ENCODE measurements at regions not wholly inside any gene's neighbourhood (a gene's known extent, or its start where the extent isn't known, plus 50 kb on each side); places are given as distances from the start of the nearest gene placed in this dataset.

GRCh38 chr6:155964544-155964943 is 508.9 kb upstream of the NOX3 start:
- in situ Hi-C loops (cut with HindIII; ENCODE audit: low pct_unique_long_range_greater_than_20kb, low sequenced_read_pairs) = no loop called here
- no peak for TF ChIP-seq JUND (IDR thresholded peaks at IDR 0.05; ENCODE audit: low read depth)
- DNase-seq (ENCODE audit: low read depth in 1 of 2, low spot score in 1 of 2) = no peak

GRCh38 chr6:155962276-155962675 is 506.6 kb upstream of the NOX3 start:
- DNase-seq (ENCODE audit: low read depth in 1 of 2, low spot score in 1 of 2) = no peak
- TF ChIP-seq JUND (IDR thresholded peaks at IDR 0.05; ENCODE audit: low read depth) = no peak
- in situ Hi-C loops (cut with HindIII; ENCODE audit: low pct_unique_long_range_greater_than_20kb, low sequenced_read_pairs) = no loop called here

GRCh38 chr6:155959898-155960495 is 504.4 kb upstream of the NOX3 start:
- no peak for TF ChIP-seq JUND (IDR thresholded peaks at IDR 0.05; ENCODE audit: low read depth)
- in situ Hi-C loops (cut with HindIII; ENCODE audit: low pct_unique_long_range_greater_than_20kb, low sequenced_read_pairs) = no loop called here
- no peak for DNase-seq (ENCODE audit: low read depth in 1 of 2, low spot score in 1 of 2)

GRCh38 chr6:155958550-155958949 is 502.9 kb upstream of the NOX3 start:
- no peak for TF ChIP-seq JUND (IDR thresholded peaks at IDR 0.05; ENCODE audit: low read depth)
- in situ Hi-C loops (cut with HindIII; ENCODE audit: low pct_unique_long_range_greater_than_20kb, low sequenced_read_pairs) = no loop called here
- no peak for DNase-seq (ENCODE audit: low read depth in 1 of 2, low spot score in 1 of 2)

GRCh38 chr6:155955038-155955437 is 499.4 kb upstream of the NOX3 start:
- in situ Hi-C loops (cut with HindIII; ENCODE audit: low pct_unique_long_range_greater_than_20kb, low sequenced_read_pairs) = no loop called here
- no peak for TF ChIP-seq JUND (IDR thresholded peaks at IDR 0.05; ENCODE audit: low read depth)
- no peak for DNase-seq (ENCODE audit: low read depth in 1 of 2, low spot score in 1 of 2)

- in situ Hi-C loops (cut with HindIII; ENCODE audit: low pct_unique_long_range_greater_than_20kb, low sequenced_read_pairs) = no loop called here
- TF ChIP-seq JUND (IDR thresholded peaks at IDR 0.05; ENCODE audit: low read depth) = no peak
- no peak for DNase-seq (ENCODE audit: low read depth in 1 of 2, low spot score in 1 of 2)
Measured at GRCh38 chr6:155954149-155954548, 498.5 kb upstream of the NOX3 start.

GRCh38 chr6:155949256-155949655 is 493.6 kb upstream of the NOX3 start:
- in situ Hi-C loops (cut with HindIII; ENCODE audit: low pct_unique_long_range_greater_than_20kb, low sequenced_read_pairs) = no loop called here
- no peak for DNase-seq (ENCODE audit: low read depth in 1 of 2, low spot score in 1 of 2)
- no peak for TF ChIP-seq JUND (IDR thresholded peaks at IDR 0.05; ENCODE audit: low read depth)

GRCh38 chr6:155946860-155947259 is 491.2 kb upstream of the NOX3 start:
- TF ChIP-seq JUND (IDR thresholded peaks at IDR 0.05; ENCODE audit: low read depth) = no peak
- DNase-seq (ENCODE audit: low read depth in 1 of 2, low spot score in 1 of 2) = no peak
- in situ Hi-C loops (cut with HindIII; ENCODE audit: low pct_unique_long_range_greater_than_20kb, low sequenced_read_pairs) = no loop called here

GRCh38 chr6:155943635-155944034 is 488.0 kb upstream of the NOX3 start:
- no peak for DNase-seq (ENCODE audit: low read depth in 1 of 2, low spot score in 1 of 2)
- no peak for TF ChIP-seq JUND (IDR thresholded peaks at IDR 0.05; ENCODE audit: low read depth)
- in situ Hi-C loops (cut with HindIII; ENCODE audit: low pct_unique_long_range_greater_than_20kb, low sequenced_read_pairs) = no loop called here

GRCh38 chr6:155939253-155939652 is 483.6 kb upstream of the NOX3 start:
- in situ Hi-C loops (cut with HindIII; ENCODE audit: low pct_unique_long_range_greater_than_20kb, low sequenced_read_pairs) = no loop called here
- TF ChIP-seq JUND (IDR thresholded peaks at IDR 0.05; ENCODE audit: low read depth) = no peak
- DNase-seq (ENCODE audit: low read depth in 1 of 2, low spot score in 1 of 2) = no peak

- DNase-seq (ENCODE audit: low read depth in 1 of 2, low spot score in 1 of 2) = no peak
- in situ Hi-C loops (cut with HindIII; ENCODE audit: low pct_unique_long_range_greater_than_20kb, low sequenced_read_pairs) = no loop called here
- no peak for TF ChIP-seq JUND (IDR thresholded peaks at IDR 0.05; ENCODE audit: low read depth)
Measured at GRCh38 chr6:155936551-155936950, 480.9 kb upstream of the NOX3 start.

- in situ Hi-C loops (cut with HindIII; ENCODE audit: low pct_unique_long_range_greater_than_20kb, low sequenced_read_pairs) = no loop called here
- DNase-seq (ENCODE audit: low read depth in 1 of 2, low spot score in 1 of 2) = no peak
- no peak for TF ChIP-seq JUND (IDR thresholded peaks at IDR 0.05; ENCODE audit: low read depth)
Measured at GRCh38 chr6:155936127-155936526, 480.5 kb upstream of the NOX3 start.

GRCh38 chr6:155916846-155917624 is 461.4 kb upstream of the NOX3 start:
- no peak for DNase-seq (ENCODE audit: low read depth in 1 of 2, low spot score in 1 of 2)
- TF ChIP-seq JUND (IDR thresholded peaks at IDR 0.05; ENCODE audit: low read depth) = no peak
- in situ Hi-C loops (cut with HindIII; ENCODE audit: low pct_unique_long_range_greater_than_20kb, low sequenced_read_pairs) = no loop called here

All from T47D (cell line).